HG03378 (cell line): ENCODE measurements at regions not wholly inside any gene's neighbourhood (a gene's known extent, or its start where the extent isn't known, plus 50 kb on each side); places are given as distances from the start of the nearest gene placed in this dataset.

Experiments
- ATAC-seq: cut with Tn5 transposase; IDR thresholded peaks from one replicate; pipeline ENCODE4 v1.9.1; 2021; ENCODE audit warnings: mild to moderate bottlenecking, moderate library complexity; ENCODE audit not compliant: unreplicated experiment

GRCh38 chr14:71647086-71647784 lies 285.0 kb upstream of the RGS6 start:
- ATAC-seq = no peak

- ATAC-seq = no peak
Observed at GRCh38 chr14:71648725-71649124, 283.5 kb upstream of the RGS6 start.

GRCh38 chr14:71650187-71650755 lies 282.0 kb upstream of the RGS6 start:
- ATAC-seq = no peak

DNA sequence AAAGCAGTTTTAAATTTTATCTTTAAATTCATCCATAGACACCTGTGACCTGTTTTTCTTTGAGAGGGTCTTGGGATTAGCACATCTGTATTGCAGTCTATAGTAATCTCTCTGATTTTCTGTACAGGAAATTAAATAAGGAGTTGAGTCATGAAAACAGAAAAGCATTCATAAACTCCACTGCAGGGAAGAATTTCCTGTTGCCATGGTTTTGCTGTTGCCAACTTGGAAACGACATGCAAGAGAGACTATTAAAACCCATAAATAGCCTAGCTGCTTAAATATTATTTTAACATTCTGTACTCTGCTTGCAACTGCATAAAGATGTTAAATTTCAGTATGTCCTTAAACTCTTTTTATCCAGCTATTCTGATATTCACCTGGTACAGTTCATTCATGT lies 281.0 kb upstream of the RGS6 start:
- no peak for ATAC-seq

DNA sequence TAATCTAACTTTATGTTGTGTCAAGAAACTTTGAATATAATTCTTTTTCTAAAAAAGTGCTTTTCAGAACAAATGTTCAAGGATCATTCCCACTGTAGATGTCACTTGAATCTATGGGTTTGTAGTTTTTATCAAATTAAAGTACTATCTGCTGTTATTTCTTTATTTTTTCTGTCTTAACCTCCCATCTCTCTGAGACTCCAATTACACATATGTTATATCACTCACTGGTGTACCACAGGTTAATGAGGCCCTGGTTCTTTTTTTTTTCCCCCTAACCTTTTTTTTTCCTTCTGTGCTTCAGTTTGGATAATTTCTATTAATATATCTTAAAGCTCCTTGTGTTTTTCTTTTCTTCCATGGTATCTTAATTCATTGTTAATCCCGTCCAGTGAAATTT lies 279.9 kb upstream of the RGS6 start:
- ATAC-seq = no peak

DNA sequence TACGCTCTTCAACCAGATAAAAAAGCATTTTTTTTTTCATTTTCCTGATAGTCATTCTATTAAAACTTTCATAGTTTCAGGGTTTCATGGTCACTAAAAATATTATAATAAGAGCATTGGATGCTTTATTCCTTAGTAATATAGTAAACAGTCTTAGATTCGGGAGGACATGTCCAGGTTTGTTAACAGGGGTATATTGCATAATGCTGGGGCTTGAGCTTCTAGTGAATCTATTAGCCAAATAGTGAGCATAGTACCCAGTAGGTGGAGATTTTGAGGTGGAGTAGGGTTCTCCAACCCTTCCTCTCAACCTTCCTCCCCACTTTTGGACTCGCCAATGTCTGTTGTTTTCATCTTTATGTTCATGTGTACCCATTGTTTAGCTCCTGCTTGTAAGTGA lies 277.4 kb upstream of the RGS6 start:
- no peak for ATAC-seq

DNA sequence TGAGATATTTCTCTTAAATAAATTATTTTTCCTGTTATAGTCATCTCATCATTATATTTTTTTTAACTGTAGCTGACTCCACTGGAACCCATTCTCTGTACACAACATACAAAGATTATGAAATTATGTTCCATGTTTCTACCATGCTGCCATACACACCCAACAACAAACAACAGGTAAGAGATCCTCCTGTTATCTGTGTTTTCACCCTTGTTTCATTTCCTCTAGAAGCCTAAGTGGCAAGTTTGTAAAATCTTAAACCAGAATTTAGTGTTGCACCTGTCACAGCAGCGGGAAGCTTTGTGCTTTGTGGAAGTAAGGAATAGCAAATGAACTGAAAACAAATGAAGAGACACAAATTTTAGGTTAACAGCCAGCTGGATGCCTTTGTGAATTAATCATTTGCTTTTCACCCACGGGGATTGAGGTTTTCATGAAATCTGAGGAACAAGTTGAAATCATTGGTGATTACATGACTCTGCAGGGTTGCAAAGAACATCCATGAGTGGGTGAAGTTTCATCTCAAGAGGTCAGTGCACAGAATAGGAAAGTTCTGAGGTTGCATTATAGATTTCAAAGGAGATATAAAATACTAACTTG lies 273.9 kb upstream of the RGS6 start:
- no peak for ATAC-seq

DNA sequence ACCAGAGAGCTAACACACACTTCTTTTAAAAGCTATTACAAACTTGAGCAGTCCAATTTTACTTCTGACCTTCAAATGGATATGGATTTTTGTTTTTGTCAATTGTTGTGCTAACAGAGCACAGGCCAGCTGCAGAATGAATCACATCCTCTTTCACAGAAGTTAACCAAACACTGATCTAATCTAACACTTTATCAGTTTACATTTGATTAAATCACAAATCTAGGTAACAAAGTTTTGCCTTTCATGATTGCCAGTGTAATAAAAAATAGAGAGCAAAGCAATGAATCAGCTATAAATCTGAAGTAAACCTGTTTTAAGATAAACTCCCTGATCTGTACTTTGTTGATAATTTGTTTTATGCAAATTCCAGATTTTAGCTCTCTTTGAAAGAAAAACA lies 273.1 kb upstream of the RGS6 start:
- no peak for ATAC-seq

DNA sequence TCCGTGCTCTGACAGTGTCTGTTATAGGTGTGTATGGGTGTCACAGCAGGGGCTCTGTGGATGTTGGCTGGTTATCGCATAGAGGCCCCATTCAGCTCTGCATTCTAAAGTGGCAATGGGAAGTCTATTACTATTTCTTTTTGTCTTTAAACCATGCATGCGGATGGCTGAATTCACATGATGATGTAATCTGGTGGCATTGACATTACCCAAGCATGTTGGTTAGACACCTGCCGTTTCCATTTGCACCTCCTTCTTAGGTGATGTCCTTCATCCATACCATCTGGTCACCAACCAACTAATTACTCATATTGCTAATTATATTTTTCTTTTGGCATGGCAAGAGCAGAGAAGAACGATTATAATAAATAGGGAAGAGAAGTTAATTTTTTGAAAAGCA lies 270.8 kb upstream of the RGS6 start:
- no peak for ATAC-seq

- no peak for ATAC-seq
Observed at GRCh38 chr14:71662291-71662790, 269.9 kb upstream of the RGS6 start.

- no peak for ATAC-seq
Observed at GRCh38 chr14:71665157-71665556, 267.1 kb upstream of the RGS6 start.

GRCh38 chr14:71665781-71666180 lies 266.4 kb upstream of the RGS6 start:
- ATAC-seq = no peak

DNA sequence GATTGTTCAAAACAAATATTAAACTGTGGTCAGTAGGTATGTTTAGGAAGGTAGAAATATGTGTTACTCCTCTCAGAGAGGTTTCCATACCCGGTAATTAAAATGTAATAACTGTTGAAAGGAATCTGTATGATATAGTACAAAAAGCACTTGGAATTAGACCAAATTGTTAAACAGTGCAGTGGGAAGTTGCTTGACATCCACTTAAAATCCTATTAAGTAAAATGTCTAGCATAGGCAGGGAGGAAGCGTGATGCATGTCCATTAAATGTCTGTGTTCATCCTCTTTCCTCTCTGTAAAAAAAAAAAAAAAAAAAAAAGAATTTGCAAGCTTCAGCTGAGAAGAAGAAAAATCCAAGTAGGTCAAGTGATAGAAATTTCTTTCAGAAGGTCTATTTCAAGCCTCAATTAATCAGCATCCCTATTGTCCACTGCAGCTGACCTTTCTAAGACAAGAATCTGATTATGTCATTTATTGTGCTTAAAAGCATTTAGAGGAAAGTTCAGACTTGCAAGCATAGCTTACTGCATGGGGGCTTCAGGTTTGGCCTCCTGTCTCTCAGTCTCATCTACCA lies 265.6 kb upstream of the RGS6 start:
- no peak for ATAC-seq

- ATAC-seq = no peak
Observed at GRCh38 chr14:71668186-71668912, 263.9 kb upstream of the RGS6 start.

GRCh38 chr14:71672596-71672995 lies 259.6 kb upstream of the RGS6 start:
- no peak for ATAC-seq

- ATAC-seq = no peak
Observed at GRCh38 chr14:71675126-71675899, 256.9 kb upstream of the RGS6 start.

DNA sequence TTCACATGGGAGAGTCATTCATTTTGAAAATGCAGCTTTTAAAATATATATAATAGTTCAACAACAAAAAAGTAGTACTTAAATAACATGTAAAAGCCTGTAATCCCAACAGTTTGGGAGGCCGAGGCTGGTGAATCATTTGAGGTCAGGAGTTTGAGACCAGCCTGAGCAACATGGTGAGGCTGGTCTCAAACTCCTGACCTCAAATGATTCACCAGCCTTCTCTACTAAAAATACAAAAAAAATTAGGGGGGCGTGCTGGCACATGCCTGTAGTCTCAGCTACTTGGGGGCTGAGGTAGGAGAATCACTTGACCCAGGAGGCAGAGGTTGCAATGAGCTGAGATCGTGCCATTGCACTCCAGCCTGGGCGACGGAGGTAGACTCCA lies 256.3 kb upstream of the RGS6 start:
- no peak for ATAC-seq

GRCh38 chr14:71680736-71681387 lies 251.4 kb upstream of the RGS6 start:
- no peak for ATAC-seq

DNA sequence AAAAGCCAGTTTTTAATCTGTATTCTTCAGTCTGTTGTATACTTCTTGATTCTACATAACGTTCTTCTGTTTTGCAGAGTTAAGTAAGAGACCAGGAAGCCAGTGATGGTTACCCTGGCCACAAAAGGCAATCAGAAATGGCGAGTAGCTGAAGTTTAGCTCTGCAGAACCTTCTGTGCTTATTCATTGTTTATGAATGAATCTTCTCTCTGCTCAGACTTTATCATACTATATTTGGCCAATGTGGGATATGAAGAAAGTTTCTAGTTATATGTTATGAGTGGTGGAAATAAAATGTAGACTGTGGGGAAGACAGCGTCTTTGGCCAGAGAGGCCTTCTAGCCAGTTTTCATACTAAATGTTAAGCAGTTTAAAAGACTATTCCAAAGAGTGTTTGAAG lies 249.9 kb upstream of the RGS6 start:
- ATAC-seq = no peak

GRCh38 chr14:71684323-71684722 lies 247.9 kb upstream of the RGS6 start:
- no peak for ATAC-seq
